Keratinocyte (primary cell): ENCODE measurements at regions not wholly inside any gene's neighbourhood (a gene's known extent, or its start where the extent isn't known, plus 50 kb on each side); places are given as distances from the start of the nearest gene placed in this dataset.

Source experiments
- DNase-seq: peaks from one replicate; pipeline ENCODE4 v3.0.0-alpha.2; 2011; ENCODE audit warnings: low read depth, missing footprints, low spot score
- FAIRE-seq: peaks from 2 replicates; lab custom pipeline; 2011; peaks lifted over from hg19 to GRCh38; lab: Jason Lieb, UNC
- H2AFZ ChIP-seq: 2 replicates; pipeline ENCODE4 v1.6.0; 2012; ENCODE audit warnings: low read length, control low read depth, inconsistent platforms; ENCODE audit not compliant: control insufficient read depth
- H3K27ac ChIP-seq: 2 replicates; pipeline ENCODE4 v1.5.1; 2011; ENCODE audit warnings: low read length; ENCODE audit not compliant: control insufficient read depth, insufficient read depth
- H3K27me3 ChIP-seq: 3 replicates; pipeline ENCODE4 v1.6.0; 2011; ENCODE audit warnings: low read length; ENCODE audit not compliant: control insufficient read depth, insufficient read depth; ENCODE audit errors: extremely low read depth
- H3K36me3 ChIP-seq, 2 experiments: 2 replicates in 1 of 2; 3 replicates in 1 of 2; pipeline ENCODE4 v1.5.1; 2011; ENCODE audit warnings: low read length in 2 of 2, mild to moderate bottlenecking in 1 of 2; ENCODE audit not compliant: control insufficient read depth in 2 of 2, insufficient read depth in 2 of 2; ENCODE audit errors: extremely low read depth in 1 of 2
- H3K4me1 ChIP-seq: 3 replicates; pipeline ENCODE4 v1.5.1; 2011; ENCODE audit warnings: low read length; ENCODE audit not compliant: control insufficient read depth, insufficient read depth; ENCODE audit errors: extremely low read depth
- H3K4me2 ChIP-seq: 3 replicates; pipeline ENCODE4 v1.6.0; 2011; ENCODE audit warnings: low read depth, low read length; ENCODE audit not compliant: control insufficient read depth, insufficient read depth; ENCODE audit errors: extremely low read depth
- H3K4me3 ChIP-seq, 3 experiments: fragments of 200-600 bp in 1 of 3; sonication (generic) in 1 of 3; 2 replicates in 2 of 3; 3 replicates in 1 of 3; pipeline ENCODE4 v1.5.1; 2011 to 2016; ENCODE audit warnings: low read length in 3 of 3, mild to moderate bottlenecking in 3 of 3, control low read depth in 2 of 3, inconsistent platforms in 1 of 3, low read depth in 1 of 3, mixed read lengths in 1 of 3, mixed run types in 1 of 3, moderate library complexity in 1 of 3; ENCODE audit not compliant: control insufficient read depth in 2 of 3, insufficient read depth in 2 of 3; ENCODE audit errors: extremely low read depth in 1 of 3
- H3K79me2 ChIP-seq: 2 replicates; pipeline ENCODE4 v1.6.0; 2012; ENCODE audit warnings: low read length; ENCODE audit not compliant: control insufficient read depth, insufficient read depth
- H3K9ac ChIP-seq: 3 replicates; pipeline ENCODE4 v1.6.0; 2011; ENCODE audit warnings: low read length; ENCODE audit not compliant: control insufficient read depth, insufficient read depth; ENCODE audit errors: extremely low read depth
- H3K9me1 ChIP-seq: 3 replicates; pipeline ENCODE4 v1.6.0; 2011; ENCODE audit warnings: low read length; ENCODE audit not compliant: control insufficient read depth, insufficient read depth; ENCODE audit errors: extremely low read depth
- H3K9me3 ChIP-seq: 2 replicates; pipeline ENCODE4 v1.5.1; 2012; ENCODE audit warnings: low read depth, low read length; ENCODE audit not compliant: control insufficient read depth
- H4K20me1 ChIP-seq: 3 replicates; pipeline ENCODE4 v1.6.0; 2011; ENCODE audit warnings: low read length; ENCODE audit not compliant: control insufficient read depth, insufficient read depth; ENCODE audit errors: extremely low read depth
- EZH2 ChIP-seq: IDR thresholded peaks from one replicate; pipeline ENCODE4 v1.6.1; 2012; ENCODE audit warnings: inconsistent platforms, mild to moderate bottlenecking, low read length, moderate library complexity
- dilution Hi-C: fragments of 300-500 bp; cut with MboI; formaldehyde crosslinking; loops from one replicate; pipeline ENCODE4 v1.7.0; 2020; ENCODE audit warnings: low sequenced_read_pairs; ENCODE audit not compliant: extremely low pct_ligation_motif_present
- TF ChIP-seq, protein P1 (sequence below), 3 experiments: IDR thresholded peaks in 1 of 3; conservative IDR thresholded peaks in 1 of 3; optimal IDR thresholded peaks in 1 of 3; 2 replicates in 2 of 3; 3 replicates in 1 of 3; pipeline versions ENCODE3 to v1.5.1; 2011; ENCODE audit warnings: low read length in 3 of 3, mild to moderate bottlenecking in 3 of 3, moderate library complexity in 2 of 3, control low read depth in 1 of 3, inconsistent platforms in 1 of 3; ENCODE audit not compliant: insufficient read depth in 2 of 3; ENCODE audit errors: extremely low read depth in 1 of 3

DNA sequence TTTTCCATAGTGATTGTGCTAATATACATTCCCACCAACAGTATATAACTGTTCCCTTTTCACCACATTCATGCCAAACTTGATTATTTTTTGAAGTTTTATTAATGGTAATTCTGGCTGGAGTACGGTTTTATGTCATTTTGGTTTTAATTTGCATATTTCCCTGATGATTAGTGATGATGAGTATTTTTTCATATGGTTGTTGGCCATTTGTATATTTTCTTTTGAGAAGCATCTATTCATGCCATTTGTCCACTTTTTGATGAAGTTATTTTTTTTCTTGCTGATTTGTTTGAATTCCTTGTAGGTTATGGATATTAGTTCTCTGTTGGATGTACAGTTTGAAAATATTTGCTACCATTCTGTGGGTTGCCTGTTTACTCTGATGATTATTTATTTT is 484.4 kb upstream of the SPRY2 start:
- DNase-seq (no peak), FAIRE-seq (no peak)
- dilution Hi-C loops, result no loop called here
- Histone ChIP-seq H3K4me1 (no peaks in the 10 kb centered on the region), H3K27me3 (no peaks in the 10 kb centered on the region), H4K20me1 (no peaks in the 10 kb centered on the region), H3K9ac (no peak overlapping the region), H2AFZ (no peak overlapping the region), H3K4me2 (no peak overlapping the region), H3K79me2 (no peaks in the 10 kb centered on the region), H3K4me3 (no peak overlapping the region), H3K27ac (no peak overlapping the region), H3K36me3 (no peaks in the 10 kb centered on the region), H3K9me1 (no peaks in the 10 kb centered on the region), H3K9me3 (no peaks in the 10 kb centered on the region)
- TF ChIP-seq, protein P1, sequence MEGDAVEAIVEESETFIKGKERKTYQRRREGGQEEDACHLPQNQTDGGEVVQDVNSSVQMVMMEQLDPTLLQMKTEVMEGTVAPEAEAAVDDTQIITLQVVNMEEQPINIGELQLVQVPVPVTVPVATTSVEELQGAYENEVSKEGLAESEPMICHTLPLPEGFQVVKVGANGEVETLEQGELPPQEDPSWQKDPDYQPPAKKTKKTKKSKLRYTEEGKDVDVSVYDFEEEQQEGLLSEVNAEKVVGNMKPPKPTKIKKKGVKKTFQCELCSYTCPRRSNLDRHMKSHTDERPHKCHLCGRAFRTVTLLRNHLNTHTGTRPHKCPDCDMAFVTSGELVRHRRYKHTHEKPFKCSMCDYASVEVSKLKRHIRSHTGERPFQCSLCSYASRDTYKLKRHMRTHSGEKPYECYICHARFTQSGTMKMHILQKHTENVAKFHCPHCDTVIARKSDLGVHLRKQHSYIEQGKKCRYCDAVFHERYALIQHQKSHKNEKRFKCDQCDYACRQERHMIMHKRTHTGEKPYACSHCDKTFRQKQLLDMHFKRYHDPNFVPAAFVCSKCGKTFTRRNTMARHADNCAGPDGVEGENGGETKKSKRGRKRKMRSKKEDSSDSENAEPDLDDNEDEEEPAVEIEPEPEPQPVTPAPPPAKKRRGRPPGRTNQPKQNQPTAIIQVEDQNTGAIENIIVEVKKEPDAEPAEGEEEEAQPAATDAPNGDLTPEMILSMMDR (optimal IDR thresholded peaks at IDR 0.05 in 1 of 3, IDR thresholded peaks at IDR 0.05 in 1 of 3, conservative IDR thresholded peaks at IDR 0.05 in 1 of 3; ENCODE audit: extremely low read depth in 1 of 3, insufficient read depth in 2 of 3, low read length in 3 of 3), result no peak
- TF ChIP-seq EZH2, result no peak

DNA sequence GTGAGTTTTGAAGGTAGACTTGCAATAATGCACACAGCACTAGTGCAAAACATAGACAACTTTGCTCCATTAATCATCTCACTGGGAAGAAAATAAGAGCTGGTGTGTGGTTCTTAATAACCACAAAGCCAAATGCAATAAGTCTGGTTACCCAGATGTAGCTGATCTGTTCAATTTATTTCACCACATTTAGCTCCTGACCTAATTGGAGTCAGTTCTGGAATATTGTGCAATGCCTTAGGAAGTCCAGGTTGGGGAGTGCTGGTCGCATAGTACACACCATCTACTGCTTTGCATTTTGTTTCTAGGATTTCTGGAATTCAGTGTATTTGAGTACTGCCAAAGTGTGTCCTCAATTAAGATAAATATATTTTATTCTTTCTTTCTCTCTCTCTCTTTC is 483.3 kb upstream of the SPRY2 start:
- no peaks in the 10 kb centered on the region for H3K27me3 ChIP-seq
- FAIRE-seq, result no peak
- DNase-seq, result no peak
- no peaks in the 10 kb centered on the region for H3K9me1 ChIP-seq
- no peaks in the 10 kb centered on the region for H3K4me1 ChIP-seq
- TF ChIP-seq, protein P1 (optimal IDR thresholded peaks at IDR 0.05 in 1 of 3, IDR thresholded peaks at IDR 0.05 in 1 of 3, conservative IDR thresholded peaks at IDR 0.05 in 1 of 3; ENCODE audit: extremely low read depth in 1 of 3, insufficient read depth in 2 of 3, low read length in 3 of 3), result no peak
- TF ChIP-seq EZH2, result no peak
- no peak overlapping the region for H2AFZ ChIP-seq
- dilution Hi-C loops, result no loop called here
- H4K20me1 ChIP-seq, result no peaks in the 10 kb centered on the region
- no peak overlapping the region for H3K4me3 ChIP-seq
- no peak overlapping the region for H3K9ac ChIP-seq
- no peaks in the 10 kb centered on the region for H3K9me3 ChIP-seq
- no peaks in the 10 kb centered on the region for H3K79me2 ChIP-seq
- H3K36me3 ChIP-seq, result no peaks in the 10 kb centered on the region
- no peak overlapping the region for H3K4me2 ChIP-seq
- H3K27ac ChIP-seq, result no peak overlapping the region
